Tibial nerve (tissue), 4 donors: ENCODE measurements at regions not wholly inside any gene's neighbourhood (a gene's known extent, or its start where the extent isn't known, plus 50 kb on each side); places are given as distances from the start of the nearest gene placed in this dataset.

Experiments used
- DNase-seq, 2 donors: peaks; one replicate each; pipeline ENCODE4 v3.0.0-alpha.2; 2019; ENCODE audit warnings: low spot score in 2 of 2
- H3K27ac ChIP-seq, 4 donors: fragments of 200-600 bp; sonication (generic) in 3 of 4; one replicate each; pipeline ENCODE4 v1.5.1; 2017 to 2019; ENCODE audit warnings: mild to moderate bottlenecking in 1 of 4
- H3K27me3 ChIP-seq, 2 donors: fragments of 200-600 bp; sonication (generic) in 1 of 2; one replicate each; pipeline versions ENCODE4 v1.5.1 to v1.6.0; 2017 to 2019
- H3K36me3 ChIP-seq, 3 donors: fragments of 200-600 bp; sonication (generic); one replicate each; pipeline ENCODE4 v1.5.1; 2018 to 2019
- H3K4me1 ChIP-seq, 4 donors: fragments of 200-600 bp; sonication (generic) in 3 of 4; one replicate each; pipeline ENCODE4 v1.5.1; 2017 to 2019
- H3K4me3 ChIP-seq, 4 donors: fragments of 200-600 bp; sonication (generic) in 3 of 4; one replicate each; pipeline ENCODE4 v1.5.1; 2017 to 2019; ENCODE audit warnings: mild to moderate bottlenecking in 1 of 4, moderate library complexity in 1 of 4
- H3K9me3 ChIP-seq, 4 donors: fragments of 200-600 bp; sonication (generic) in 3 of 4; one replicate each; pipeline ENCODE4 v1.5.1; 2017 to 2019
- EP300 ChIP-seq, 2 donors: sonication (generic); formaldehyde crosslinking; IDR thresholded peaks; one replicate each; pipeline ENCODE4 v1.6.1; 2017; ENCODE audit warnings: antibody characterized with exemption in 2 of 2, mild to moderate bottlenecking in 1 of 2
- POLR2A ChIP-seq, 2 donors: fragments of 450-650 bp; IDR thresholded peaks; one replicate each; pipeline ENCODE4 v1.6.1; 2017; ENCODE audit warnings: antibody characterized with exemption in 2 of 2, mild to moderate bottlenecking in 2 of 2, moderate library complexity in 2 of 2
- WGBS, 2 donors: methylation state at CpG; one replicate each; pipeline ENCODE4 v1.1.5; 2018; 5-methylcytosine and 5-hydroxymethylcytosine counted together
- TF ChIP-seq, protein P1 (sequence below), 5 experiments: fragments of 200-600 bp in 3 of 5; fragments of 450-650 bp in 2 of 5; sonication (generic) in 3 of 5; IDR thresholded peaks; one replicate each; pipeline ENCODE4 v1.5.1; 2016 to 2019; ENCODE audit warnings: antibody characterized with exemption in 5 of 5, mild to moderate bottlenecking in 3 of 5, moderate library complexity in 2 of 5

- Histone ChIP-seq H3K9me3 (no peaks in the 10 kb centered on the region), H3K27ac (no peak overlapping the region), H3K4me1 (no peaks in the 10 kb centered on the region), H3K4me3 (no peak overlapping the region), H3K36me3 (no peaks in the 10 kb centered on the region), H3K27me3 (no peaks in the 10 kb centered on the region)
- WGBS, 2 donors = 76 to 78% methylated on average over 9 of the region's 9 CpGs
- no peak for DNase-seq
- no peak for TF ChIP-seq POLR2A (IDR thresholded peaks at IDR 0.05)
Observed at GRCh38 chr20:21033817-21034216, 72.3 kb downstream of the LINC00237 start.

GRCh38 chr20:21031666-21032065 is 74.5 kb downstream of the LINC00237 start:
- no peaks in the 10 kb centered on the region for H3K27me3 ChIP-seq
- no peak overlapping the region for H3K4me3 ChIP-seq
- H3K36me3 ChIP-seq = no peaks in the 10 kb centered on the region
- WGBS, 2 donors = 17 to 18% methylated on average over 1 of the region's 1 CpG
- H3K4me1 ChIP-seq = no peaks in the 10 kb centered on the region
- TF ChIP-seq POLR2A (IDR thresholded peaks at IDR 0.05) (no peak), EP300 (IDR thresholded peaks at IDR 0.05) (no peak)
- TF ChIP-seq, protein P1, sequence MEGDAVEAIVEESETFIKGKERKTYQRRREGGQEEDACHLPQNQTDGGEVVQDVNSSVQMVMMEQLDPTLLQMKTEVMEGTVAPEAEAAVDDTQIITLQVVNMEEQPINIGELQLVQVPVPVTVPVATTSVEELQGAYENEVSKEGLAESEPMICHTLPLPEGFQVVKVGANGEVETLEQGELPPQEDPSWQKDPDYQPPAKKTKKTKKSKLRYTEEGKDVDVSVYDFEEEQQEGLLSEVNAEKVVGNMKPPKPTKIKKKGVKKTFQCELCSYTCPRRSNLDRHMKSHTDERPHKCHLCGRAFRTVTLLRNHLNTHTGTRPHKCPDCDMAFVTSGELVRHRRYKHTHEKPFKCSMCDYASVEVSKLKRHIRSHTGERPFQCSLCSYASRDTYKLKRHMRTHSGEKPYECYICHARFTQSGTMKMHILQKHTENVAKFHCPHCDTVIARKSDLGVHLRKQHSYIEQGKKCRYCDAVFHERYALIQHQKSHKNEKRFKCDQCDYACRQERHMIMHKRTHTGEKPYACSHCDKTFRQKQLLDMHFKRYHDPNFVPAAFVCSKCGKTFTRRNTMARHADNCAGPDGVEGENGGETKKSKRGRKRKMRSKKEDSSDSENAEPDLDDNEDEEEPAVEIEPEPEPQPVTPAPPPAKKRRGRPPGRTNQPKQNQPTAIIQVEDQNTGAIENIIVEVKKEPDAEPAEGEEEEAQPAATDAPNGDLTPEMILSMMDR (IDR thresholded peaks at IDR 0.05) = no peak
- no peak for DNase-seq
- no peaks in the 10 kb centered on the region for H3K9me3 ChIP-seq
- no peak overlapping the region for H3K27ac ChIP-seq

GRCh38 chr20:21029341-21029740 is 76.8 kb downstream of the LINC00237 start:
- H3K4me1 ChIP-seq = no peaks in the 10 kb centered on the region
- no peaks in the 10 kb centered on the region for H3K9me3 ChIP-seq
- H3K27ac ChIP-seq = no peak overlapping the region
- WGBS, 2 donors = 71 to 94% methylated on average over 3 of the region's 3 CpGs
- TF ChIP-seq POLR2A (IDR thresholded peaks at IDR 0.05) (no peak), EP300 (IDR thresholded peaks at IDR 0.05) (no peak)
- TF ChIP-seq, protein P1 (IDR thresholded peaks at IDR 0.05) = no peak
- no peaks in the 10 kb centered on the region for H3K36me3 ChIP-seq
- no peak for DNase-seq
- no peaks in the 10 kb centered on the region for H3K27me3 ChIP-seq
- no peak overlapping the region for H3K4me3 ChIP-seq

DNA sequence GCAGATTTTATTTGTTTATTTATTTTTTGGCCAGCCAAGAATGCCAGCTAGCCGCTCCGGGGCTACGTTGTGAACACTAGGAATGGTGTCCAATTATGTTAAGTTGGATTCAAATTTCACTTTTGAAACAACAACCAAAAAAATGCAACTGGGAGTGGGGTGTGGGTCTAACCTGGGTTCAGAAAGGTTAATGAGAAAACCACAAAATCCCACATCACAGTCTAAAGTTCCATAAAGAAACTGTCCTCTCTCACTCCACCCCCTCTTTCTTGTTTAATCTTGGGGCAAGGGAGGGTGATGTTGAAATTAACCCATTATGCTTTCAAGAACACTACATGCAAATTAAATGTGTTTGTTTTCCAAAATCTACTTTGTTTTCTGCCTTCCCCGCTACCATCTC is 77.2 kb downstream of the LINC00237 start:
- no peaks in the 10 kb centered on the region for H3K36me3 ChIP-seq
- 67 to 72% methylated on average over 4 of the region's 4 CpGs for WGBS, 2 donors
- no peaks in the 10 kb centered on the region for H3K4me1 ChIP-seq
- H3K27me3 ChIP-seq = no peaks in the 10 kb centered on the region
- TF ChIP-seq POLR2A (IDR thresholded peaks at IDR 0.05) = no peak
- TF ChIP-seq, protein P1 (IDR thresholded peaks at IDR 0.05) = no peak
- no peak for TF ChIP-seq EP300 (IDR thresholded peaks at IDR 0.05)
- H3K9me3 ChIP-seq = no peaks in the 10 kb centered on the region
- no peak for DNase-seq
- no peak overlapping the region for H3K27ac ChIP-seq
- no peak overlapping the region for H3K4me3 ChIP-seq

DNA sequence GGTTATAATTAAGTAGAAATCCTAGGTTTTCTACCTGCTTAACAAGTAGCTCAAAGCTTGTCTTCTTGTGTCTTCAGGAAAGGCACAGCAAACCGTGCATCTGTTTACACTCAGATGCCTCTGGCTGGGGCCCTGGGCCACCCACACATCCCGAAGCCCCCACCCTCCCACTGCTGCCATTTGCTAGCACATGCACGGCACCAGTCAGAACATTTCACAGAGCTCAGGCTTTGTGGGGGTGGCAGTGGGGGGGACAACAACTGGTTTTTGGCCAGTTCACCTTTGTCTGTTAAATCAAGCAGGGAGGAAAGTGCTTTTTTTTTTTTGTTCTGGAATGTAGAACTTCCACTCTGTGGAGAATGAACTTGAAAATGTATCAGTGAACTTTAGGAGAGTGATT is 77.7 kb downstream of the LINC00237 start:
- H3K4me1 ChIP-seq = no peaks in the 10 kb centered on the region
- no peak overlapping the region for H3K4me3 ChIP-seq
- no peaks in the 10 kb centered on the region for H3K36me3 ChIP-seq
- H3K27me3 ChIP-seq = no peaks in the 10 kb centered on the region
- WGBS, 2 donors = 29 to 37% methylated on average over 3 of the region's 3 CpGs
- H3K9me3 ChIP-seq = no peaks in the 10 kb centered on the region
- H3K27ac ChIP-seq = no peak overlapping the region
- no peak for DNase-seq
- TF ChIP-seq, protein P1 (IDR thresholded peaks at IDR 0.05) = no peak
- TF ChIP-seq POLR2A (IDR thresholded peaks at IDR 0.05) = no peak
- no peak for TF ChIP-seq EP300 (IDR thresholded peaks at IDR 0.05)

DNA sequence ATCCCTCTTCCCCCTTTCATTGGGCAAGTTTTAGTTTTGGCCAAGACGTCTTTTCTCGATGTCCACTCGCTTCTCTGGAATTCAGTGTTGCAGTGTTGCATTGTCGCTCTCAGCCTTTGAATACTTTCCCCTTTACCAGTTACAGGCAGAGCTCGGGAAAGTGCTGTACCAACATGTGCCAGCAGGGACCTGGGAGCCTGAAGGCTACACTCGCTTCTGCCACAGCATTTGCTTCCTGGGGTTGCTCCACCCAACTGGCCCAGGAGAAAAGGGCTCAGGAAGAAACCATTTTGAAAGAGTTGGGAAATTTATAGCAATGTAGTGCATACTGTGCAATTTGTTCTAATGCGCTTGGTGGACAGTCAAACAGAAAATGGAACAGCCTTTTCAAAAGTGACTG is 78.6 kb downstream of the LINC00237 start:
- no peak for DNase-seq

More for the DNA sequence above, 78.6 kb downstream of the LINC00237 start:
- H3K4me1 ChIP-seq = no peaks in the 10 kb centered on the region
- 71 to 73% methylated on average over 7 of the region's 7 CpGs for WGBS, 2 donors
- H3K4me3 ChIP-seq = no peak overlapping the region
- no peaks in the 10 kb centered on the region for H3K9me3 ChIP-seq
- no peaks in the 10 kb centered on the region for H3K36me3 ChIP-seq
- no peak overlapping the region for H3K27ac ChIP-seq
- no peaks in the 10 kb centered on the region for H3K27me3 ChIP-seq
- TF ChIP-seq EP300 (IDR thresholded peaks at IDR 0.05) (no peak), POLR2A (IDR thresholded peaks at IDR 0.05) (no peak)
- TF ChIP-seq, protein P1 (IDR thresholded peaks at IDR 0.05) = no peak
